ENCODE measurements at regions not wholly inside any gene's neighbourhood (a gene's known extent, or its start where the extent isn't known, plus 50 kb on each side); places are given as distances from the start of the nearest gene placed in this dataset.

GRCh38 chr12:107443320-107444090, 242.1 kb upstream of the PWP1 start:
- DNase-seq (ENCODE audit: low read depth) = no peak

DNA sequence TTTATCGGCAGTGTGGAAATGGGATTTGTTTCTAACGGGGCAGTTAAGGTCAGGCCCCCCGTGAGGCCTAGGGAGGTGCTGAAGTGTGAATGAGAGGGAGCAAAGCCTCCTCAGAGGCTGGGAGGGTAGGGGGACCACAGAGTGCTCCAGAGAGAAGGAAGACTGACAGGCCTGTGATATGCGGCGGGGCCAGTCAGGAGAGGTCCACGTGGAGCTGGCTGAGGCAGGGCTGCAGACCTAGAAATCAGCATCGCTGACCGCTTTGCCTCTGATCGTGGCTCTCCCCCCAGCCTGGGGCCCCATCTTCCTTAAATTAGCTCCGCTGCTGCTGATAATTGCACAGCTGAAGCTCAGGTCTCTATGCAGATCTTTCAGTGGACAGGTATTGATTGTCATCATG, 240.8 kb upstream of the PWP1 start:
- DNase-seq (ENCODE audit: low read depth) = no peak

- no peak for DNase-seq (ENCODE audit: low read depth)
Measured at GRCh38 chr12:107446476-107446875, 239.1 kb upstream of the PWP1 start.

DNA sequence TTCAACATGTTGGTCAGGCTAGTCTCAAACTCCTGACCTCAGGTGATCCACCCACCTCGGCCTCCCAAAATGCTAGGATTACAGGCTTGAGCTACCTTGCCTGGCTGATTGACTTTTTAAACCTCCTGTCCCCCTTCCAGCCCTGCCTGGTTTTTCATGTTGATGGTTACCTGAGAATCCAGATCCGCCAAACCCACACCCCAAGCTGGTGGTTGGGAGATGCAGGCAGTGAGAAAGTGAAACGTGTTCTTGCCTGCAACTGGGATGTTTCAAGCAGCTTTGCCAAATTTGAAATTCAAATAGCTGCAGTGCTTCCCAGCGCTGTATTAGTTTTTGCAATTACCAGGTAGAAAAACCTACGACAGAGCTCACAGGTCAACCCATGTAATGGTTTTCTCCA, 238.3 kb upstream of the PWP1 start:
- no peak for DNase-seq (ENCODE audit: low read depth)

GRCh38 chr12:107448198-107448597, 237.4 kb upstream of the PWP1 start:
- DNase-seq (ENCODE audit: low read depth) = no peak

GRCh38 chr12:107449891-107450290, 235.7 kb upstream of the PWP1 start:
- DNase-seq (ENCODE audit: low read depth) = no peak

- no peak for DNase-seq (ENCODE audit: low read depth)
Measured at GRCh38 chr12:107450541-107450940, 235.1 kb upstream of the PWP1 start.

DNA sequence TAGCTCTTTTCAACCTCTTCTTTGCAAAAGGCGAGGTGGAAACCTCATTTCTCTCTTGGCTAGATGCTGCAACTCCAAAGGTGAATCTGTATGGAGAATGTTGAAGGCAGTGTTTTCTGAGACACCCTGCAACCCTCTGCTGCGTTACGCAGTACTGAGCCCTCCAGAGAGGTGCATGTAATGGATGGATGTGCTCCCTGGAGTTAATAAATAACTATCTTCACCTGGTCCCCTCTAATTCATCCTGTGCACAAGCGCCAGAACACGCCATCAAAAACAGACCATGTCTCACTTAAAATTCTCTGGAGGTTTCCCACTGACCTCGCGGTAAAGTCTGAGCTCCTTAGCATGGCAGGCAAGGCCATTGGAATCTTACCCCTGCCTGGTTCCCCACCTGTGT, 234.4 kb upstream of the PWP1 start:
- DNase-seq (ENCODE audit: low read depth) = no peak

GRCh38 chr12:107454109-107454830, 231.3 kb upstream of the PWP1 start:
- no peak for DNase-seq (ENCODE audit: low read depth)

DNA sequence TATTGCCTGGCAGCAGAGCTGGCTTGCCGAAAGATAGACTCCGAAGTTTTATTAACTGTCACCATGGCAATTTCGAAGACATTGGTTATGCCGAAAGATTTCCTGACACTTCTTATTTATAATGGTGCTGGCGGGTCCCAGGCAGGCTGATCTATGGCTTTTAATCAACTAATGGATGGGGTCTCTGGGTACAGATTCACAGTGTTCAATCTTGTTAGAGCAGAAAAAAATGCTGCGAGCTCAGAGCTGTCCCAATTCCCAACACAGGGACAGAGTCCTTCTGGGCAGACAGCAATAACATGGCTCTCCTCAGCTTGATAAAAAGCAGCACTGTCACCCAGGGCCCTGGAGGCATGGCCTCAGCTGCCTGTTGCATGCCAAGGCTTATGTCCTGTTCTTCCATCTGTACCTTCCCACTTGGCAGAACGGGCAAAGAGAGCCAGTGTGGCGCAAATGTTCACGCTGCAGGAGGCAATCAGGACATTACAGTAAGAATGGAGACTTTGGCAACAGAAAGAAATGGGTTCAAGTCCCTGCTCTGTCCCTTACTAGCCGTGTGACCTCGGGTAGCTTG, 228.2 kb upstream of the PWP1 start:
- DNase-seq (ENCODE audit: low read depth) = no peak

- no peak for DNase-seq (ENCODE audit: low read depth)
Measured at GRCh38 chr12:107458163-107458562, 227.4 kb upstream of the PWP1 start.

GRCh38 chr12:107458990-107459389, 226.6 kb upstream of the PWP1 start:
- DNase-seq (ENCODE audit: low read depth) = no peak

DNA sequence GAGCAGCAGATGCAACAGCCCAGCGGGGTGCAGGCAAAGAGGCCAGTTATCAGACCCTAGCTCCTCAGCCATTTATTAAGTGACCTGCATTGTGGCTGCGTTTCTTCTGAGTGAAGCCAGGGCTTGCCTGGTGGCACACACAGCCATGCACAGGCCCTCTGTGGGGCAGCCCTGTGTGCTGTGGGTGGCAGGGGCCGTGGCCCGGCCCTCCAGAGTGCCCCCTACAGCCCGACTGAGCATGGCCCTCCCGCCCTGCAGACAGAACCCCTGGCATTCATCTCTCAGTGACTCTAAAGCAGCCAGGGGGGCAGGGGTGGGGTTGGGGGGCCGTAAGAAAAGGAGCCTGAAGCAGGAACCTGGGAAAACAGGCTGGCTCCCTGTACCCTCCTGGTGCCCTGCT, 226.0 kb upstream of the PWP1 start:
- DNase-seq (ENCODE audit: low read depth) = no peak

DNA sequence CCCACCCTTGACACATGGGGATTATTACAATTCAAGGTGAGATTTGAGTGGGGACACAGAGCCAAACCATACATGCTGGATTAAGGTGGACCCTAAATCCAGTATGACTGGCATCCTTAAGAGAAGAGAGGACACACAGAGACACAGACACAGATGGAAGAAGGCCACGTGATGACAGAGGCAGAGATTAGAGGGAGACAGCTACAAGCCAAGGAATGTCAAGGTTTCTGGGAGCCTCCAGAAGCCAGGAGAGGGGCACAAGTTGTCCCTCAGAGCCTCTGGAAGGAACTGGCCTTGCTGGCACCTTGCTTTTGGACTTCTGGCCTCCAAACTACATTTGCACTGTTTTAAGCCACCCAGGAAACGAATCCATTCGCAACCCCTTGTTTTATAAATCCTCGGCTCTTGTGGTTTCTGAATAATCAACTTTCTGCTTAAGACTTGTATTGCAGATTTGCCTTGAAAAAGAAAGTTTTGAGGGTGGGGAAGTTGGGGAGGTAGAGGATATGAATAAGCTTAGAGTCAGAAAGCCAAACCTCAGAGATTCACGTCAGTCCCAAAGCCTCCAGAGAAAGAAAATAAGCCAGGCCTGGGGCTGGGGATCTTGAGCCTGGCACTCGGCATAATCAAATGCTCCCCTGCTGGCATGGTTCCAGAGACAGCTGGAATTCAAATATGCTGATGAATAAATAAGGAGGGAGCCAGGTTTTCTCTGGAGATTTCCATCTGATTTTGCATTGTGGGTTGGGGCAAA, 224.2 kb upstream of the PWP1 start:
- peak; percentile 28 for DNase-seq (ENCODE audit: low read depth)

DNA sequence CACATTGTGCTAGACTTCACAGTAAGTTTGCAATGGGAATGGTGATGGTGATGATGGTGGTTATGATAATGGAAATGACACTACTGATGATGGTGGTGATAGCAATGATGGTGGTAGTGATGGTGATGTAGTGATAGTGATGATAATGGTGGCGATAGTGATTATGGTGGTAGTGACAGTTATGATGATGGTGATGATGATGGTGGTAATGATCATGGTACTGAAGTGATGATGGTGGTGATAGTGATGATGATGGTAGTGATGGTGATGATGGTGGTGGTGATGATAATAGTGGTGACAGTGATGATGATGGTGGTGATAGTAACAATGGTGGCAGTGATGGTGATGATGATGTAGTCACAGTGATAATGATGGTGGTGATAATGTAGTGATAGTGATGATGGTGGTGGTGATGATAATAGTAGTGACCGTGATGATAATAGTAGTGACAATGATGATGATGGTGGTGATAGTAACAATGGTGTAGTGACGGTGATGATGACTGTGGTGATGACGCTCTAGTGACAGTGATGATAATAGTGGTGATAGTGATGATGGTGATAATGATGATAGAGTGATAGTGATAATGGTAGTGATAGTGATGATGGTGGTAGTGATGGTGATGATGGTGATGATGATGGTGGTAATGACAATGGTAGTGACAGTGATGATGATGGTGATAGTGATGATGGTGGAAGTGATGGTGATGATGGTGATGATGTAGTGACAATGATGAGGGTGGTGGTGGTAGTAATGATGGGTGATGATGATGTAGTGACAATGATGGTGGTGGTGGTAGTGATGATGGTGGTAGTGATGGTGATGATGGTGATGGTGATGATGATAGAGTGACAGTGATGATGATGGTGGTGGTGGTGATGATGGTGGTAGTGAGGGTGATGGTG, 222.9 kb upstream of the PWP1 start:
- no peak for DNase-seq (ENCODE audit: low read depth)

GRCh38 chr12:107464644-107465043, 221.0 kb upstream of the PWP1 start:
- no peak for DNase-seq (ENCODE audit: low read depth)

GRCh38 chr12:107465625-107466024, 220.0 kb upstream of the PWP1 start:
- DNase-seq (ENCODE audit: low read depth) = no peak

DNA sequence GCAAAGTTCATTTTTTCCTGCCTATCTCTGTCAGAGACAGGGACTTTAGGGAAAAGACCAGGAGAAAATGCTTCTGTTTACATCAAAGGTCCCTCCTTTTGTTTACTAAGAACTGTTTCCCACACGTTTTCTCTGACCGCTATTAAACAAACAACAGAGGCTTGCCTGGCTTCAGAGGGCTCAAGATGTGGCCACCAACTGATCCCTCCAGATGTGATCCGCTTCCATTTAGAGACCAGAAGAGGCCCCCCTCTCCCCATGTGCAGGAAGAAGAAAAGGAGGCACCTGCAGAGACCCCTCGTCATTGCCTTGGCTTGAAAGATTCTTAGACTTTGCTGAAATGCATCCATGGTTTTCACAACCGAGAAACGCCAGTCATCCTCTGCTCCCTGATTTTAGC, 217.9 kb upstream of the PWP1 start:
- DNase-seq (ENCODE audit: low read depth) = no peak

GRCh38 chr12:107468182-107468581, 217.4 kb upstream of the PWP1 start:
- no peak for DNase-seq (ENCODE audit: low read depth)

DNA sequence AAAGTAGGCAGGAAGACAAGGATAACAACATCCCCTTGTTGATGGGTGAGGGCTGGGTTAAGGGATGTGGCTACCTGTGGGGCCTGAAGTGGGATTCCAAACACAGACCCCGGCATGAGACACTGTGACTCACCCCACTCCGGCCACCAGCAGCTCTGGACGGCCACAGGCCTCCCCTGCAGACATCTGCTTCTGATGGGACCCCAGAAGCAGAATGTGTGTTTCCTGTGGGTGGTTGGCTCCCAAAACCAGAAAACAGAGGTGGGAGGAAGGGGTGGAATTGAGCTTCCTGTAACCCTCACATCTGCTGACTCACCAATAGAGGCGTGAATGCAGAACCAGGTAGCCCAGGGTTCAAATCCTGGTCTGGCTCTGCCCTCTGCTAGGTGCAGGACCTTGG, 216.6 kb upstream of the PWP1 start:
- DNase-seq (ENCODE audit: low read depth) = no peak

- DNase-seq (ENCODE audit: low read depth) = no peak
Measured at GRCh38 chr12:107470645-107471044, 215.0 kb upstream of the PWP1 start.

DNA sequence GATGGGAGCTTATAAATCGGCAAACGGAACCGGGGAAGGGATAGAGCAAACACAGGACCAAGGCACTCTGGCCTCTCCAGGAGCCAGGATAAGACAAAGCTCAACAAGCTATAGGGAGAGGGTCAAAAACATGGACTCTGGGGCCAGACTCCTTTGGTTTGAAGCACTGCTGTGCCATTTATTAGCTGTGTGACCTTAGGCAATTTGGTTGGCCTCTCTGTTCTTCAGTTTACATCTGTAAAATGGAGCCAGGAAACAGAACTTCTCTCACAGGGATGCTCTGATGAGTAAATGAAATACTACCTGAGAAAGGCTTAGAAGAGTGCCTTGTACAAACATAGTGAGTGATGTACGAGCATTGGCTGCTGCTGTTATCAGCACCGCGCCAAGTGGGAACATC, 213.3 kb upstream of the PWP1 start:
- DNase-seq (ENCODE audit: low read depth) = no peak
